Activated effector memory CD4-positive, alpha-beta T cell treated with anti-CD3 and anti-CD28 coated beads, Interleukin-2, amount 50 U/mL, for 16 hours (primary cell): ENCODE measurements at regions not wholly inside any gene's neighbourhood (a gene's known extent, or its start where the extent isn't known, plus 50 kb on each side); places are given as distances from the start of the nearest gene placed in this dataset.

Experiments used
- DNase-seq: peaks from one replicate; pipeline ENCODE4 v3.0.0-alpha.2; 2020

- peak; percentile 24 for DNase-seq
These were observed 82.9 kb upstream of the PPARA start for GRCh38 chr22:46067159-46068111.

GRCh38 chr22:46068181-46068592 lies 82.1 kb upstream of the PPARA start:
- no peak for DNase-seq

- DNase-seq = peak; percentile 42
These were observed 81.5 kb upstream of the PPARA start for GRCh38 chr22:46068593-46069491.

GRCh38 chr22:46069521-46070214 lies 80.7 kb upstream of the PPARA start:
- DNase-seq = peak; percentile 70

GRCh38 chr22:46070215-46070802 lies 80.0 kb upstream of the PPARA start:
- DNase-seq = peak; percentile 64

- peak; percentile 79 for DNase-seq
These were observed 79.4 kb upstream of the PPARA start for GRCh38 chr22:46070803-46071450.

- peak; percentile 83 for DNase-seq
These were observed 78.7 kb upstream of the PPARA start for GRCh38 chr22:46071451-46072109.

GRCh38 chr22:46072110-46072881 lies 78.0 kb upstream of the PPARA start:
- peak; percentile 80 for DNase-seq

GRCh38 chr22:46072981-46073682 lies 77.2 kb upstream of the PPARA start:
- peak; percentile 21 for DNase-seq

- peak; percentile 56 for DNase-seq
These were observed 76.4 kb upstream of the PPARA start for GRCh38 chr22:46073683-46074504.

GRCh38 chr22:46074771-46075551 lies 75.4 kb upstream of the PPARA start:
- peak; percentile 43 for DNase-seq

GRCh38 chr22:46075764-46076531 lies 74.4 kb upstream of the PPARA start:
- peak; percentile 30 for DNase-seq

GRCh38 chr22:46076651-46077339 lies 73.5 kb upstream of the PPARA start:
- peak; percentile 55 for DNase-seq

GRCh38 chr22:46077669-46078099 lies 72.6 kb upstream of the PPARA start:
- peak; percentile 13 for DNase-seq

- DNase-seq = peak; percentile 56
These were observed 71.9 kb upstream of the PPARA start for GRCh38 chr22:46078241-46079092.
